GM12892 (cell line): ENCODE measurements at regions not wholly inside any gene's neighbourhood (a gene's known extent, or its start where the extent isn't known, plus 50 kb on each side); places are given as distances from the start of the nearest gene placed in this dataset.

Source experiments
- POLR2A ChIP-seq: IDR thresholded peaks from 2 replicates; pipeline ENCODE4 v1.6.1; 2011; ENCODE audit warnings: low read depth, low read length, control low read depth
- POLR2AphosphoS5 ChIP-seq: IDR thresholded peaks from 2 replicates; pipeline ENCODE4 v1.6.1; 2011; ENCODE audit warnings: low read depth, low read length, control low read depth
- TAF1 ChIP-seq: IDR thresholded peaks from 2 replicates; pipeline ENCODE4 v1.6.1; 2011; ENCODE audit warnings: low read depth, mild to moderate bottlenecking, control low read depth, low read length, borderline replicate concordance

- TF ChIP-seq TAF1 (no peak), POLR2A (no peak), POLR2AphosphoS5 (no peak)
Observed at GRCh38 chr15:95494971-95495541, 835.4 kb upstream of the NR2F2 start.
